Stomach (tissue), 4 donors: ENCODE measurements at regions not wholly inside any gene's neighbourhood (a gene's known extent, or its start where the extent isn't known, plus 50 kb on each side); places are given as distances from the start of the nearest gene placed in this dataset.

ENCODE experiments used
- CTCF ChIP-seq, 7 experiments: fragments of 450-650 bp in 4 of 7; fragments of 200-600 bp in 3 of 7; sonication (generic) in 3 of 7; IDR thresholded peaks; one replicate each; pipeline ENCODE4 v1.5.1; 2016 to 2019; ENCODE audit warnings: antibody characterized with exemption in 7 of 7, control low read depth in 2 of 7, mild to moderate bottlenecking in 1 of 7
- EP300 ChIP-seq: sonication (generic); formaldehyde crosslinking; IDR thresholded peaks from one replicate; pipeline ENCODE4 v1.6.1; 2017; ENCODE audit warnings: antibody characterized with exemption
- POLR2A ChIP-seq, 4 donors: fragments of 450-650 bp; IDR thresholded peaks; one replicate each; pipeline ENCODE4 v1.6.1; 2016; ENCODE audit warnings: antibody characterized with exemption in 4 of 4, control low read depth in 2 of 4, mild to moderate bottlenecking in 1 of 4, moderate library complexity in 1 of 4
- POLR2AphosphoS5 ChIP-seq, 3 donors: sonication (generic); formaldehyde crosslinking; IDR thresholded peaks; one replicate each; pipeline ENCODE4 v1.6.1; 2016; ENCODE audit warnings: antibody characterized with exemption in 3 of 3

- TF ChIP-seq POLR2A (IDR thresholded peaks at IDR 0.05): no peak
- TF ChIP-seq CTCF (IDR thresholded peaks at IDR 0.05): no peak
- TF ChIP-seq EP300: no peak
- TF ChIP-seq POLR2AphosphoS5 (IDR thresholded peaks at IDR 0.05): no peak
Observed at GRCh38 chr4:180617196-180617595, 1626.0 kb upstream of the TENM3 start.
